Astrocyte (in vitro differentiated cells and primary cell): ENCODE measurements at regions not wholly inside any gene's neighbourhood (a gene's known extent, or its start where the extent isn't known, plus 50 kb on each side); places are given as distances from the start of the nearest gene placed in this dataset.

Experiments
- DNase-seq: peaks from one replicate; pipeline ENCODE4 v3.0.0-alpha.2; 2010; ENCODE audit warnings: low read depth
- FAIRE-seq: peaks from 2 replicates; lab custom pipeline; 2011; peaks lifted over from hg19 to GRCh38; lab: Jason Lieb, UNC
- H2AFZ ChIP-seq: 2 replicates; pipeline ENCODE4 v1.6.0; 2012; ENCODE audit warnings: low read depth, low read length, inconsistent platforms
- H3K27ac ChIP-seq: 2 replicates; pipeline ENCODE4 v1.5.1; 2011; ENCODE audit warnings: low read depth, low read length, inconsistent platforms
- H3K27me3 ChIP-seq: 2 replicates; pipeline ENCODE4 v1.6.0; 2011; ENCODE audit warnings: low read length, inconsistent platforms; ENCODE audit not compliant: insufficient read depth
- H3K36me3 ChIP-seq: 2 replicates; pipeline ENCODE4 v1.5.1; 2011; ENCODE audit warnings: low read length, inconsistent platforms; ENCODE audit not compliant: insufficient read depth
- H3K4me1 ChIP-seq: 2 replicates; pipeline ENCODE4 v1.5.1; 2011; ENCODE audit warnings: low read length, inconsistent platforms; ENCODE audit not compliant: insufficient read depth
- H3K4me2 ChIP-seq: 2 replicates; pipeline ENCODE4 v1.6.0; 2012; ENCODE audit warnings: low read length, inconsistent platforms
- H3K4me3 ChIP-seq: 2 replicates; pipeline ENCODE4 v1.5.1; 2011; ENCODE audit warnings: low read depth, mild to moderate bottlenecking, low read length, inconsistent platforms; ENCODE audit not compliant: insufficient read depth
- H3K79me2 ChIP-seq: 2 replicates; pipeline ENCODE4 v1.6.0; 2012; ENCODE audit warnings: mild to moderate bottlenecking, low read length, inconsistent platforms; ENCODE audit not compliant: insufficient read depth
- H3K9ac ChIP-seq: 2 replicates; pipeline ENCODE4 v1.6.0; 2012; ENCODE audit warnings: mild to moderate bottlenecking, low read length, inconsistent platforms
- H3K9me3 ChIP-seq: 2 replicates; pipeline ENCODE4 v1.5.1; 2012; ENCODE audit warnings: low read depth, mild to moderate bottlenecking, low read length, inconsistent platforms; ENCODE audit not compliant: insufficient read depth
- H4K20me1 ChIP-seq: 2 replicates; pipeline ENCODE4 v1.6.0; 2012; ENCODE audit warnings: low read length, inconsistent platforms; ENCODE audit not compliant: insufficient read depth
- H3K27ac Mint-ChIP-seq: one replicate; pipeline ENCODE4 v1.8.0; 2021; ENCODE audit warnings: mild to moderate bottlenecking, mixed read lengths; ENCODE audit not compliant: unreplicated experiment
- H3K27me3 Mint-ChIP-seq: one replicate; pipeline ENCODE4 v1.8.0; 2021; ENCODE audit warnings: low read depth, mixed read lengths; ENCODE audit not compliant: unreplicated experiment
- H3K36me3 Mint-ChIP-seq: one replicate; pipeline ENCODE4 v1.8.0; 2021; ENCODE audit warnings: low read depth, mixed read lengths; ENCODE audit not compliant: unreplicated experiment
- H3K4me1 Mint-ChIP-seq: one replicate; pipeline ENCODE4 v1.8.0; 2021; ENCODE audit warnings: low read depth, mixed read lengths; ENCODE audit not compliant: unreplicated experiment
- H3K4me3 Mint-ChIP-seq: one replicate; pipeline ENCODE4 v1.8.0; 2021; ENCODE audit warnings: mild to moderate bottlenecking, moderate library complexity, mixed read lengths; ENCODE audit not compliant: unreplicated experiment
- H3K9me3 Mint-ChIP-seq: one replicate; pipeline ENCODE4 v1.8.0; 2021; ENCODE audit warnings: mild to moderate bottlenecking, mixed read lengths; ENCODE audit not compliant: unreplicated experiment
- CTCF ChIP-seq: IDR thresholded peaks from 2 replicates; pipeline ENCODE4 v1.5.1; 2011; ENCODE audit warnings: low read depth, mild to moderate bottlenecking, inconsistent platforms, low read length, moderate library complexity; ENCODE audit not compliant: insufficient read depth
- EZH2 ChIP-seq: IDR thresholded peaks from 2 replicates; pipeline ENCODE4 v1.6.1; 2012; ENCODE audit warnings: mild to moderate bottlenecking, low read length, inconsistent platforms; ENCODE audit not compliant: insufficient read depth

- no peak for DNase-seq
- no peaks in the 10 kb centered on the region for H4K20me1 ChIP-seq
- no peak for FAIRE-seq
- Mint-ChIP-seq H3K4me1 (no peaks in the 10 kb centered on the region), H3K36me3 (no peaks in the 10 kb centered on the region), H3K9me3 (no peaks in the 10 kb centered on the region), H3K27ac (no peak overlapping the region), H3K4me3 (no peak overlapping the region), H3K27me3 (no peaks in the 10 kb centered on the region)
- no peaks in the 10 kb centered on the region for H3K79me2 ChIP-seq
- no peak overlapping the region for H3K9ac ChIP-seq
- H3K4me1 ChIP-seq: no peaks in the 10 kb centered on the region
- no peaks in the 10 kb centered on the region for H3K27me3 ChIP-seq
- H3K4me2 ChIP-seq: no peak overlapping the region
- no peaks in the 10 kb centered on the region for H3K36me3 ChIP-seq
- no peak overlapping the region for H2AFZ ChIP-seq
- no peak overlapping the region for H3K27ac ChIP-seq
- no peak overlapping the region for H3K4me3 ChIP-seq
- H3K9me3 ChIP-seq: no peaks in the 10 kb centered on the region
- TF ChIP-seq CTCF (no peak), EZH2 (no peak)
Measured at GRCh38 chr1:99107680-99108079, 103.0 kb upstream of the PLPPR5 start.

DNA sequence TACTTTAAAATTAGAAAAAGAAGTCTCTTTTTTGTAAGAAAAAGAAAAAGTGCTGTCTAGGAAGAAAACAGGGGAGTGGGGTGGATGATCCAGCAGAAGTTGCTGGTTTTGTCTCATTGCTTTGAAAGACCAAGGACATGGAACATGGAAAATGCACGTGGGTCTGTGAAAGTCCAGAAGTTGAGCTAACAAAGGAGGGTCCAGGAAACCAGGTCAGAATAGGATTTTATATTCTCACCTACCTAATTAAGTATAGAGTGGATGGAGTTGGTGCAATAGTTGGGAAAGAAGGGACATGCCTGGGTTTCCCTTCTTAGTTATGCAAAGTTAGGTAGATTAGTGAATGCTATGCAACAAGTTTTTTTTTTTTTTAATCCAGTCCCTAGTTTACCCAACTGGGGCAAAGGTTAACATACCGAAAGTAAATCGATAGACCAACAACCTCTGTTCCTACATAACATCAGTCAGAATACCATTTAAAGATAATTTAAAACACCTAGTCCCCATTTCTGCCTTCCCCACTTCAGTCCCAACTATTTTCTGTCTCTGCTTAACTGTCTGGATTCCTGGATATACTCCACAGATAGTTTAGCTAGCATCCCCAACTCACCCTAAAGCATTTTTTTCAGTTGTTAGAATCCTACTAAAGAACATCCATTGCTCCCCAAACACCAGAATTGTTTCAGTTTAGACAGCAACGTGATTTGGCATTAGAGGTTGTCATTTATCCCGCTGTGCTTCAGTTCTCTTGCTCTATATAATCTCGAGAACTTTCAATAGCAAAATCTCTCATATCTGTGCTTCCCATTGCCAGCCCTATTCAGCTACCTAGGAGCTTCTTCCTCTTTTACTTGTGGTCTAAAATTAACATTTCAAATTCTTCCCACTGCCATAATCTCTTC lies 105.7 kb upstream of the PLPPR5 start:
- Histone ChIP-seq H3K27ac (no peak overlapping the region), H3K36me3 (no peaks in the 10 kb centered on the region), H3K4me2 (no peak overlapping the region), H3K9ac (no peak overlapping the region), H3K4me3 (no peak overlapping the region), H2AFZ (no peak overlapping the region), H3K27me3 (no peaks in the 10 kb centered on the region), H4K20me1 (no peaks in the 10 kb centered on the region), H3K79me2 (no peaks in the 10 kb centered on the region), H3K9me3 (no peaks in the 10 kb centered on the region), H3K4me1 (no peaks in the 10 kb centered on the region)
- no peaks in the 10 kb centered on the region for H3K36me3 Mint-ChIP-seq
- no peak overlapping the region for H3K27ac Mint-ChIP-seq
- no peaks in the 10 kb centered on the region for H3K27me3 Mint-ChIP-seq
- FAIRE-seq (no peak), DNase-seq (no peak)
- no peaks in the 10 kb centered on the region for H3K4me1 Mint-ChIP-seq
- no peak overlapping the region for H3K4me3 Mint-ChIP-seq
- no peaks in the 10 kb centered on the region for H3K9me3 Mint-ChIP-seq
- TF ChIP-seq CTCF (no peak), EZH2 (no peak)

- no peaks in the 10 kb centered on the region for H3K9me3 Mint-ChIP-seq
- H3K27ac Mint-ChIP-seq: no peak overlapping the region
- H3K4me1 Mint-ChIP-seq: no peaks in the 10 kb centered on the region
- no peaks in the 10 kb centered on the region for H3K27me3 Mint-ChIP-seq
- H3K9me3 ChIP-seq: no peaks in the 10 kb centered on the region
- H3K9ac ChIP-seq: no peak overlapping the region
- DNase-seq: no peak
- TF ChIP-seq EZH2: no peak
- no peaks in the 10 kb centered on the region for H4K20me1 ChIP-seq
- no peaks in the 10 kb centered on the region for H3K27me3 ChIP-seq
- no peaks in the 10 kb centered on the region for H3K36me3 ChIP-seq
- H3K79me2 ChIP-seq: no peaks in the 10 kb centered on the region
- no peak for FAIRE-seq
- no peak overlapping the region for H2AFZ ChIP-seq
- H3K4me1 ChIP-seq: no peaks in the 10 kb centered on the region
- H3K4me2 ChIP-seq: no peak overlapping the region
- H3K4me3 ChIP-seq: no peak overlapping the region
- no peak overlapping the region for H3K27ac ChIP-seq
- H3K36me3 Mint-ChIP-seq: no peaks in the 10 kb centered on the region
- no peak overlapping the region for H3K4me3 Mint-ChIP-seq
Measured at GRCh38 chr1:99115231-99115630, 110.6 kb upstream of the PLPPR5 start.
